GM23338 (cell line): ENCODE measurements at regions not wholly inside any gene's neighbourhood (a gene's known extent, or its start where the extent isn't known, plus 50 kb on each side); places are given as distances from the start of the nearest gene placed in this dataset.
A peak's percentile ranks its signal among the peaks of the same experiment; 100 is the strongest.

Source experiments
- ATAC-seq: fragments of 200-7000 bp; cut with Tn5 transposase; 3 replicates; pipeline ENCODE4 v1.9.1; 2020
- DNase-seq: peaks from one replicate; pipeline ENCODE4 v3.0.0-alpha.2; 2015; ENCODE audit warnings: low spot score
- H2AFZ ChIP-seq: fragments of 200-600 bp; sonication (generic); 2 replicates; pipeline ENCODE4 v1.8.0; 2016; ENCODE audit warnings: antibody characterized with exemption, mild to moderate bottlenecking, moderate library complexity
- H3F3A ChIP-seq: fragments of 200-600 bp; sonication (generic); replicated peaks from 2 replicates; pipeline ENCODE4 v1.8.0; 2017; ENCODE audit warnings: antibody characterized with exemption, mixed run types, low read depth
- H3K27ac ChIP-seq: fragments of 200-600 bp; sonication (generic); 2 replicates; pipeline ENCODE4 v1.6.1; 2016; ENCODE audit warnings: low read depth
- H3K27me3 ChIP-seq: fragments of 200-600 bp; sonication (generic); 2 replicates; pipeline ENCODE4 v1.8.0; 2016; ENCODE audit warnings: mild to moderate bottlenecking, mixed run types, moderate library complexity; ENCODE audit not compliant: insufficient read depth
- H3K36me3 ChIP-seq: fragments of 200-600 bp; sonication (generic); 2 replicates; pipeline ENCODE4 v1.8.0; 2016; ENCODE audit warnings: mild to moderate bottlenecking; ENCODE audit not compliant: insufficient read depth
- H3K4me1 ChIP-seq: fragments of 200-600 bp; sonication (generic); 2 replicates; pipeline ENCODE4 v1.8.0; 2016; ENCODE audit warnings: mild to moderate bottlenecking, moderate library complexity; ENCODE audit not compliant: insufficient read depth
- H3K4me2 ChIP-seq: fragments of 200-600 bp; sonication (generic); 2 replicates; pipeline ENCODE4 v1.7.1; 2017; ENCODE audit warnings: mixed run types
- H3K4me3 ChIP-seq: fragments of 200-600 bp; sonication (generic); 2 replicates; pipeline ENCODE4 v1.6.1; 2016; ENCODE audit warnings: mixed run types
- H3K79me2 ChIP-seq: fragments of 200-600 bp; sonication (generic); replicated peaks from 2 replicates; pipeline ENCODE4 v1.8.0; 2017; ENCODE audit warnings: mild to moderate bottlenecking; ENCODE audit not compliant: insufficient read depth
- H3K9me2 ChIP-seq: fragments of 200-600 bp; sonication (generic); 2 replicates; pipeline ENCODE4 v1.8.0; 2017; ENCODE audit not compliant: insufficient read depth
- H4K20me1 ChIP-seq: fragments of 200-600 bp; sonication (generic); replicated peaks from 2 replicates; pipeline ENCODE4 v1.8.0; 2017; ENCODE audit warnings: mild to moderate bottlenecking; ENCODE audit not compliant: insufficient read depth
- H3K27ac Mint-ChIP-seq: 2 replicates; pipeline ENCODE4 v1.8.0; 2020; ENCODE audit warnings: inconsistent platforms, mild to moderate bottlenecking, moderate library complexity, mixed read lengths
- H3K27me3 Mint-ChIP-seq: 3 replicates; pipeline ENCODE4 v1.8.0; 2022; ENCODE audit warnings: low read depth, mild to moderate bottlenecking, moderate library complexity, mixed read lengths, inconsistent platforms; ENCODE audit not compliant: insufficient read depth, poor library complexity
- H3K36me3 Mint-ChIP-seq: 3 replicates; pipeline ENCODE4 v1.8.0; 2021; ENCODE audit warnings: low read depth, mild to moderate bottlenecking, inconsistent platforms, moderate library complexity, mixed read lengths
- H3K4me1 Mint-ChIP-seq: 3 replicates; pipeline ENCODE4 v1.8.0; 2020; ENCODE audit warnings: mild to moderate bottlenecking, inconsistent platforms, mixed read lengths
- H3K4me3 Mint-ChIP-seq: 3 replicates; pipeline ENCODE4 v1.8.0; 2021; ENCODE audit warnings: moderate library complexity, mild to moderate bottlenecking, inconsistent platforms, mixed read lengths
- H3K9me3 Mint-ChIP-seq: 3 replicates; pipeline ENCODE4 v1.8.0; 2020; ENCODE audit warnings: moderate library complexity, mild to moderate bottlenecking, inconsistent platforms, mixed read lengths
- CREB1 ChIP-seq: fragments of 250-450 bp; sonication (Bioruptor Pico); IDR thresholded peaks from 2 replicates; pipeline ENCODE4 v1.5.0; 2020; ENCODE audit warnings: low read depth, mild to moderate bottlenecking, moderate library complexity
- EZH2 ChIP-seq: fragments of 200-600 bp; sonication (generic); IDR thresholded peaks from one replicate; pipeline ENCODE4 v1.8.0; 2017; ENCODE audit warnings: antibody characterized with exemption, mild to moderate bottlenecking, low read depth; ENCODE audit not compliant: unreplicated experiment
- STAT1 ChIP-seq: IDR thresholded peaks from one replicate; pipeline ENCODE4 v1.6.1; 2016; ENCODE audit warnings: antibody characterized with exemption; ENCODE audit not compliant: unreplicated experiment
- ZNF114 ChIP-seq: fragments of 250-450 bp; sonication (Bioruptor Pico); IDR thresholded peaks from 2 replicates; pipeline ENCODE4 v1.5.0; 2020; ENCODE audit warnings: mild to moderate bottlenecking, moderate library complexity
- ZNF331 ChIP-seq: fragments of 250-450 bp; sonication (Bioruptor Pico); IDR thresholded peaks from 2 replicates; pipeline ENCODE4 v1.5.0; 2020; ENCODE audit warnings: low read depth, mild to moderate bottlenecking, moderate library complexity
- ZNF462 ChIP-seq: fragments of 250-450 bp; sonication (Bioruptor Pico); IDR thresholded peaks from 2 replicates; pipeline ENCODE4 v1.5.0; 2020; ENCODE audit warnings: mild to moderate bottlenecking, moderate library complexity

GRCh38 chr10:33732161-33732680, 397.8 kb upstream of the NRP1 start:
- no peak overlapping the region for H3K27ac ChIP-seq
- no peaks in the 10 kb centered on the region for H3K4me1 ChIP-seq
- H3F3A ChIP-seq: no peaks in the 10 kb centered on the region
- H3K4me2 ChIP-seq: no peak overlapping the region
- H3K9me3 Mint-ChIP-seq: peaks cover 11% of the 10 kb centered on the region
- no peaks in the 10 kb centered on the region for H3K27me3 ChIP-seq
- ATAC-seq (no peak), DNase-seq (no peak)
- no peaks in the 10 kb centered on the region for H3K36me3 ChIP-seq
- no peak overlapping the region for H3K4me3 ChIP-seq
- H3K4me3 Mint-ChIP-seq: no peak overlapping the region
- peaks cover 8% of the 10 kb centered on the region; the same call in 1 of the 3 replicates for H3K36me3 Mint-ChIP-seq
- no peaks in the 10 kb centered on the region for H3K4me1 Mint-ChIP-seq
- peak overlapping the region; percentile 48; the same call in 1 of the 2 replicates for H2AFZ ChIP-seq
- H4K20me1 ChIP-seq: no peaks in the 10 kb centered on the region
- 0 out of 2 replicates have a peak, but pooled peaks cover 8% of the 10 kb centered on the region for H3K9me2 ChIP-seq
- no peaks in the 10 kb centered on the region for H3K79me2 ChIP-seq
- H3K27me3 Mint-ChIP-seq: peaks cover 6% of the 10 kb centered on the region
- H3K27ac Mint-ChIP-seq: no peak overlapping the region
- TF ChIP-seq ZNF331 (CRISPR knock-in tag): no peak
- no peak for TF ChIP-seq ZNF114 (CRISPR knock-in tag)
- no peak for TF ChIP-seq EZH2
- TF ChIP-seq STAT1: no peak

- Mint-ChIP-seq H3K27me3 (peaks cover 6% of the 10 kb centered on the region), H3K36me3 (peaks cover 8% of the 10 kb centered on the region; the same call in 1 of the 3 replicates), H3K4me1 (no peaks in the 10 kb centered on the region), H3K27ac (no peak overlapping the region), H3K9me3 (peaks cover 11% of the 10 kb centered on the region), H3K4me3 (no peak overlapping the region)
- H3K4me2 ChIP-seq: no peak overlapping the region
- no peak overlapping the region for H3K27ac ChIP-seq
- H2AFZ ChIP-seq: 0 out of 2 replicates have a peak overlapping the region, but pooled peaks have one; percentile 48
- H3F3A ChIP-seq: no peaks in the 10 kb centered on the region
- H3K9me2 ChIP-seq: 0 out of 2 replicates have a peak, but pooled peaks cover 8% of the 10 kb centered on the region
- no peak for TF ChIP-seq ZNF462 (CRISPR knock-in tag)
- TF ChIP-seq ZNF114 (CRISPR knock-in tag): no peak
- TF ChIP-seq CREB1: no peak
- no peaks in the 10 kb centered on the region for H3K79me2 ChIP-seq
- DNase-seq (no peak), ATAC-seq (no peak)
- no peaks in the 10 kb centered on the region for H3K4me1 ChIP-seq
- H3K27me3 ChIP-seq: no peaks in the 10 kb centered on the region
- no peaks in the 10 kb centered on the region for H4K20me1 ChIP-seq
- H3K4me3 ChIP-seq: no peak overlapping the region
- H3K36me3 ChIP-seq: no peaks in the 10 kb centered on the region
Observed at GRCh38 chr10:33731322-33731721, 396.9 kb upstream of the NRP1 start.
